HuH-7 (cell line): ENCODE measurements at regions not wholly inside any gene's neighbourhood (a gene's known extent, or its start where the extent isn't known, plus 50 kb on each side); places are given as distances from the start of the nearest gene placed in this dataset.

ENCODE experiments used
- DNase-seq: peaks from one replicate; pipeline ENCODE4 v3.0.0; 2011; ENCODE audit warnings: low spot score

DNA sequence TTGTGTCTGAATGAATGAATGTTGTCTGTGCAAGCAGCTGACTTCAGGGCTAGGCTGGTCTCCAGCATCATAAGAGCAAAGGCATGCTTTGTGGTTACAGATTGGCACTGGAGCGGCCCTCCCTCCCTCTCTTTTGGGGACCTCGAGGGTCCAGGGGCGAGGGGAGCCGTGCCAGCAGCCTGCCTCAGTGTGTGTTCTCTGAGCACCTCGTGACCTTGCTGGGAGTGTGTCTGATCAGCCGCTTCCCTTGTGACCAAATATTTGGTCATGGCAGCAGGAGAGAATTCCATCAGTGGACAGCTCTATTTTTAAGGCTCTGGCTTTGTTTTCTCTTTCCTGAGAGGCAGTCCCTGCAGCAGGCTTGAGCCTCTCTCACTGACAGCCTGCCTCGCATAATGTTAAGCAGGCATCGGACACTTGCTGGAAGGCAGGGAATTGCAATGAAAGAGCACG is 329.7 kb downstream of the UQCRFS1 start:
- DNase-seq = no peak

DNA sequence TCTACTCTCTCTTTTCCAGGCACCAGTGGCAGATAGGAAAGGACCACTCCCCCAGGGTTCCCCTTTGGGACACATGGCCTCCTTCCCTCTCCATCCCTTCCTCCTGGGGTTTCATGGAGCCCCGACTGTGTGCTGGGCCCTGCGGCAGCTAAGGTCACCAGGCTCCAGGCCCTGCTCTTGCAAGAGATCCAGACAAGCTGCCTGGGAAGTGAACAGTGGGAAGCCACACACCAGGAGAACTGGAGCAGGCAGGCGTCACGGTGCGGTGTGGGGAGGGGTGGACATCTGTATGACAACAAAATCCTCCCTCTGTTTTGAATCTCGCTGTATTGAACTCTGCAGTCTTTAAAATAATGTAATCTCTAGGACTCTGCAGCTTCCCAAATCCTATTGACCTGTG is 330.1 kb downstream of the UQCRFS1 start:
- DNase-seq = no peak

DNA sequence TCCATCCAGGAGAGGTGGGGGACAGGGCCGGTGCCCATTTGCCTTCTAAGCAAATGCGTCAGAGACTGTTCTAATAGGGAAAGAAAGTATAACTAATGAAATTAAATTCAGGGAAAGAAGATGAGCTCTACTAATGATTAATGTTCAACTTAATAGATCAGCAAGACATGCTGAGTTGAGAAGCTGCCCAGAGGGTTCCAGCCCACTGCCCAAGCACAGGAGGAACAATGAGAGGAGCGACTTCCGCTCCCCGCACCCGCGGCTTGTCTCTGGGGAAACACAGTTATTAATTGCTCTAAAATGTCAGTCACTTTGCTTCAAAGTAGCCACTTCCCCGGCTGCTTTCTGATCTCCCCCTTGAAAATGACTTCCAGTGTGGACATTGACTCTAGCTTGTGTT is 331.3 kb downstream of the UQCRFS1 start:
- DNase-seq = no peak

DNA sequence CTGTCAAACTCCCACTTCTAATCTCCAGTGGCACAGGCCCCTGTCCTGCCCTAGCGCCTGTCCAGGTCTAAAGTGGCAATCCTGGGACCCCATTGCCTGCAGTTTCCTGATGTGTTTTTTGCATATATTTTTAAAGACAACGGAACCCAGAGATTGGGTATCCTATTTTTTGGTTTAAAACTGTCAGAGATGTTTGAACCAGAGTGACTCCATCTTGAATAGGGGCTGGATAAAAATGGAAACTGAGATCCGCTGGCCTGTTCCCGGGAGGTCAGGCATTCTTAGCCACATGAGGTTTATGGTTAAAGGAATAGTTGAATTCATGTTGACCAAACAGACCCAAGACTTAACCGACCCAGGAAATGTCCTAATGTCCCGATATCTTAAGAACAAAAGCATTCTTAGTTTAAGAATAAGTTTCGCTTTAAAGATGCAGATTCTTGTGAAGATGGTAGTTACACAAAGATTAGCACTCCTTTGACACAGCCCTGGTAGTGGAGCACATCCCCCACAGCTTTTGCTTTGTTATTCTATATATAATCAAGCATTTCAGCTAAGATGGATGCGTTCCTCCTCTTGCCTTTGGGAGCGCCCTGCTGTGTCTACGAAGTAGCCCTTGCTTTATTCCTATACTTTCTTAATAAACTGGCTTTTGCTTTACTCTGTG is 332.1 kb downstream of the UQCRFS1 start:
- no peak for DNase-seq

DNA sequence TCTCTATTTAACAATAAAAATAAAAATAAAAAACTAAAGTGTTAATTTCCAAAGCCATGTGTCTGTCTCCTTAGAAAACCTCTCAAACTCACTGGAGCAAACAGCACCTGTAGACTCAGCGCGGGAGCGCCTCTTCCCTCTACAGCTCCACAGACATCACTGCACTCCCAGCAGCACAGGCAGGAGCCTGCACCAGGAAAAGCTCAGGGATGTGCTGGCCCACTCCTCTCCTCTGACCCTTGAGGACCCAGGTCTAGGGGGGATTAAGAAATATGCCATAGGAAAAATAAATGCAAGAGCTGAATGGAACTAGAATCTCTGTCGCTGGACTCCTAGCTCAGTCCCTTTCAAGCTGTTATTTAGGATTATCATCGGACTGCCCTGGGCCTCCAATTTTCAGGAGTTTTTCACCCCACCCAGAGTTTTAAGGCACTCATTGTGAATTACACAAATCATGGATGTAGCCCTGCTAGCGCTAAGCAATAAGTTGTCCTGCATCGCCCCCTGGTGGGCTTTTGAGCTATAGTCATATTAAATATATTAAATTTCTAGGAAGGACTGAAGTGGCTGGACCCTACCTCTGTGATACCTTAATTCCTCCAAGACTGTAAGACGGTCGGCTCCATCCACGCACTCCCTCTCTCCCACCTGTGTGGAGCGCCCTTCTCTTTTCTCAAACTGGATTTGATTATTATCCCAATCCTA is 333.9 kb downstream of the UQCRFS1 start:
- DNase-seq = peak; percentile 74

DNA sequence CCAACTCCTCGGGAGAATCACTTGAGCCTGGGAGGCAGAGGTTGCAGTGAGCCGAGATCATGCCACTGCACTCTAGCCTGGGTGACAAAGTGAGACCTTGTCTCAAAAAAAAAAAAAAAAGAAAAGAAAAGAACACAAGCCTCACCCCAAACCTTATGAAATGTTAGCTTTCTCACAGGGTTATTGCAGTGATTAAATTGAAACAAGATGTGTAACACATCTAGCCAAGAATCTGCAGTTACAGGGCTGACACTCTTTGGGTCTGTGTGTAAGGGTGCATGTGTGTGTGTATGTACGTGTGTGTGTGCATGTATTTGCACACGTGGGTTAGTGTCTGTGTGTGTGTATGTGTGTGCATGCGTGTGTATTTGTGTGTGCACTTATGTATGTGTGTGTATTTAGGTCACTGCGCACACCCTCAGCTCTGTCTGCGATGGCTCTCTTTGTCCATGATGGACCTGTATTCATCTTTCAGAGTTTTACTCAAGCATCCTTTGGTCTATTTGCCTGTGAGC is 336.3 kb downstream of the UQCRFS1 start:
- no peak for DNase-seq

DNA sequence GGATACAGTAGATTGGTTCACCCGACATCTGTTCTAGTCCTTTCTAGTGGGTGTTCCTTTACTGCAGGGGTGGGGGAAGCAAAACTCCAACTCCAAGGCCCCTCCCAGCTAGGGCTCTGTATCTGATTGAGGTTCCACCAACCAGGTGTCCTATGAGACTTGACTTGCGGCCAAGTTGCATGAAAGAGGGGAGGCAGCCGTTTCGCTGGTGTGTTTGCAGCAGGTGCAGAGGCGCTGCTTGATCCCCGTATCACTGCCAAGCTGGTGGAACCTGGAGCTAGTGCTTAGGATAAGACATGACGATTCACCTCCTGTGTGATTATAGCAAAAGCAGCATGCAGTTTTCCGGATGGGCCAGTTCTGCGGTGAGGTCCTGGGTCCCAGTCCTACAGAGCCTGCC is 338.2 kb downstream of the UQCRFS1 start:
- DNase-seq = no peak

DNA sequence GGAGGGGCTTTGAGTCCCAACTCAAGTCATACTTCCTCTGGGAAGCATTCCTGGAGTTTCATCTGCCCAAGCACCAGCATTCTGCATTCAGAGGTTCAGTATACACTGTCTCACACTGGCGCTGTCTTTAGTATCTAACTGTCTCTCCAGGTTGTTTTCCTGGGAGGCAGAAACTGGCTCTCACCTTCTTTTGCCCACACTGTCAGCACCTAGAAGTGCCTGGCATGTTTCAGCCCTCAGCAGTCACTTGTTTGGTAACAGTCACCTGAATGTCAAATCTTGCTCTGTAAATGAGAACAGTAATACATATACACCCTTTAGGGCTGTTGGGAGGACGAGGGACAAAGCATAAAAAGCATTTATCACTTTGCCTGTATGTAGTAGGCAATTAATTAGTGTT is 339.6 kb downstream of the UQCRFS1 start:
- DNase-seq = no peak

DNA sequence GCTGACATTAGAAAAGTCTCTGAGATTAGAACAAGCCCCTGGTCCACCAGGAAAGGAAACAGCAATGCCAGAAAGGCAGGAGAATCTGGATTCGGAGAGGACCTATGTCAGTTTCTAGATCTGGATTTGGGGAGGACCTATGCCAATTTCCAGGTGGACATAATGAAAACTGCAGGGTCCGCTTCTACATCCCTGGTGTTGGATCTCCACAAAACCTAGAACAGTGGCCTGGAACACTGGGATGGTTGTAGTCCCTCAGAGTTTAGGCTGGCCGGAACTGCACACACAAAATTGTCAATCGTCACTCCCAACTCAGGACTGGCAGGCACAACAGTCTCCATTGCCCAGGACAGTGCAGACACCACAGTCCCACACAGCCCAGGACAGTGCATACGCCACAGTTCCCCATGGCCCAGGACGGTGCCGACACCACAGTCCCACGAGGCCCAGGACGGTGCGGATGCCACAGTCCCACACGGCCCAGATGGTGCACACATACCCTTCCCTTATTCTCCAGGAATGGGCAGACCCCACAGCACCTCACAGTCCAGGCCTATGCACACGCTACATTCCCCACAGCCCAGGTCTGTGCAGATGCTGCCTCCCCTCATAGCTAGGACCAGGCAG is 341.7 kb downstream of the UQCRFS1 start:
- no peak for DNase-seq

DNA sequence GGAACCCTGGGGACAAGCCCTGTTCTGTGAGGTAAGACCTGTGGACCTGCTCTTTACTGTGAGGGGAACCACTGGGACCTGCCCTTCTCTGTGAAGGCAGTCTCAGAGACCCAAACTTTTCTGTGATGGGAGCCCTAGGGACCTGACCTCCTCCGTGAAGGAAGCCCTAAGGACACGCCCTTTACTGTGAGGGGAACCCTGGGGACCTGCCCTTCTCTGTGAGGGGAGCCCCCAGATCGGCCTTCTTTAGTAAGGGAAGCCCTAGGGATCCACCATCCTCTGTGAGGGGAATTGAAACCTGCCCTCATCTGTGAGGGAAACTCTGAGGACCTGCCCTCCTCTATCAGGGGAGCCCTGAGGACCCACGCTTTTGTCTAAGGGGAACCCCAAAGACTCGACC is 343.5 kb downstream of the UQCRFS1 start:
- no peak for DNase-seq

DNA sequence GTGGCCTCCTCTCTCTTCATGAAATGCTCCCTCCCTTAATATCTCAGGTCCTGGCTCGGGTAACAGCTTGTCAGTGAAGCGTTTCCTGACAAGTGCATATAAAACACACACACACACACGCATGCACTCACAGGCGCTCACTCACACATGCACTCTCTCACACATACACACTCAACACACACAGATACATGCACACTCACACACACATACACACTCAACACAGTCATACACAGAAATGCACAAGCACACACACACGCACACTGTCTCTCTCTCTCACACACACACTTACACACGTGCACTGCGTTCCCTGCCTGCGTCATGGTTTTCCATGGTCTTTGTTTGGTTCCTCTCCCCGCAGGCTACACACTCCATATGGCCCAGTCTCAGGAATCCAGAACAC is 344.1 kb downstream of the UQCRFS1 start:
- DNase-seq = no peak

DNA sequence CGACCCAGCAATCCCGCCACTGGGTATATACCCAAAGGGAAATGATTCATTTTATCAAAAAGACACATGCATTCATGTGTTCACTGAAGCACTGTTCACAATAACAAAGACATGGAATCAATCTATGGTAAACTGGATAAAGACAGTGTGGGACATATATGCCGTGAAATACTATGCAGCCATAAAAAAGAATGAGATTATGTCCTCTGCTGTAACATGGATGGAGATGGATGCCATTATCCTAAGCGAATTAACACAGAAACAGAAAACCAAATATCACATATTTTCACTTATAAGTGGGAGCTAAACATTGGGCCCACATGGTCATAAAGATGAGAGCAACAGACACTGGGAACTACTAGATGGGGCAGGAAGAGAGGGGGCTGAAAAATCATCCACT is 345.0 kb downstream of the UQCRFS1 start:
- no peak for DNase-seq

DNA sequence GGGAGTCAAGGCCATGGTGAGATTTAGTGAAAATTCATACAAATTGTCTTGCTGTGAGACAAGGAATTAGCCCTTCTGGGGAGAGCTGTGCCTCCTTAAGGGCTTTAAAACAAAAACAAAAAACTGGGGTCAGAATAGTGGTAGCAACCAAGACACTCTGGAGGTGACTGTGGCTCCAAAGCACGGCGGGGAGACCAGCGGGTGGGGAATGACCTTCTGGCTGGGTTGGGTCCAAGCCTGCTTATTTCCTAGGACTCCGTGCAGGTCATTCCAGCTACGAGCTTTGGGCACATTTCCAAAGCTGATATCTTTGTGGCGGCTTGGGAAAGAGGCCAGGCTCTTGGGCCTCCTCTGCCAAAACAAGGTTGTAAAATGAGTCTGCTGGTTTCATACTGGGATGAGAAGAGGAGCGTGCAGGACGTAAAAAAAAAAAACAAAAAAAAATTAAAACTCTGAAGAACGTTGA is 348.3 kb downstream of the UQCRFS1 start:
- no peak for DNase-seq

DNA sequence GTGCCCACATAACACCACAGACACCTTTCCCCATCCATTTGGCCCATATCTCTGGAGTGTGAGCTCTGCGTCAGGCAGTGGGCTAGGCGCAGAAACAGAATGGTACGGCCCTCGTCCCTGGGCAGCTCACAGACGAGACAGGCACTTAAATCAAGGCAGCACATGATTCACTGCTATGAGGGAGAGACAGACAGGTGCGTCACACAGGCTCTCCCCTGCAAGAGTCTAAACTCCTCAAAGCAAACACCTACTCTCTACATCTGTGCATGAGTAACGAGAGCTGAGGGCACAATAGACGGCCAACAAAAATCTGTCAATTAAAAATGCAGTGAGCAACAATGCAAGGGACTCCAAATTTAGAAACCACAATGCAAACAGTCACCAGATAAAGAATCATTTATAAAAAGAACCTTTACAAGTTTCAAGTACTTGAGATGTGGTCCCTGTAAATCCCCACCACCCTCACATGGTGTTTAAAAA is 348.9 kb downstream of the UQCRFS1 start:
- DNase-seq = no peak

DNA sequence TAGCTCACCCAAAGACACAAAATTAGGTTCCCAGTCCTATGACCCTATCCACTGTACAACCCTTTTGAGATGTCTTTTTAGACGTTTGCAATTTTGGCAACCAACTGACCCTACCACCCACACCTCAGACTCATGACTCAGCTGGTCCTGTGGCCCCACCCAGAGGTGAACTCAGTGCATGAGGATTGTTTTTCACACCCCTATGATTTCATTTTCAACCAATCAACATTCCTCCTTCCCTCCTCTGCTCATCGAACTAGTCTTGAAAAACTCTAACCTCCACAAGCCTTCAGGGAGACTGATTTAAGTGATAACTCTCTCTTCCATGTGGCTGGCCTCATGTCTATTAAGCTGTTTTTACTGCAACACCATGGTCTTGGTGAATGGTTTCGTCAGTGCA is 350.7 kb downstream of the UQCRFS1 start:
- DNase-seq = no peak

DNA sequence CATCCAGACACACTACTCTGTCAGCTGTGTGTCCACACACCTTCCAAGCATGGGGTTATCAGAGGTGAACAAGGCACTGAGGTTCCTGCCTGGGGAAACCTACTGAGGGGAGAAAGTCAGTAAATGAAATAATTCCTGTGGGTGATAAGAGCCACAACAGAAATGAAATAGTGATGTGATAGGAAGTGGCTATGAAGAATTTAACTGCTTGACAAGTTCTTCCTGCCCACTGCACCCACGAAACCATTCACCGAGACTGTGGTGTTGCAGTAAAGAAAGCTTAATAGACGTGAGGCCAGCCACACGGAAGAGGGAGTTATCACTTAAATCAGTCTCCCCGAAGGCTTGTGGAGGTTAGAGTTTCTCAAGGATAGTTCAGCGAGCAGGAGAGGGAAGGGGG is 353.1 kb downstream of the UQCRFS1 start:
- no peak for DNase-seq

DNA sequence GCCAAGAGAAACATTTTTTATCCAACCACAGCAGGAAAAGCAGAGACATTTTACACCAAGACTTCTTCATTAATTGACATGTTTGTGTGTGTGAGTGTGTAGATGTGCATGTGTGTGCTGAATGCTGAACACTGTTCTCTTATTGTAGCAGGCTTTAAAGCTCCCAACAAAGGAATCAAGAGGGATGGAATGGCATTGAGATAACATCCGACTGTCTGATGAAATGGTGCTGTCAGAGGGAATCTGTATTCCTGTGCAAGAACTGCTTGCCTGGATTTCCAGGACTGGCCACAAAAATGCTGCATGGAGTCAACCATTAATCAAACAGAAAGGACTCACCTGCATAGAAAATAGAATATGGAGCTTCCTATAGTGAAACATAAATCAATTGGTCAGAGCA is 354.0 kb downstream of the UQCRFS1 start:
- DNase-seq = no peak

DNA sequence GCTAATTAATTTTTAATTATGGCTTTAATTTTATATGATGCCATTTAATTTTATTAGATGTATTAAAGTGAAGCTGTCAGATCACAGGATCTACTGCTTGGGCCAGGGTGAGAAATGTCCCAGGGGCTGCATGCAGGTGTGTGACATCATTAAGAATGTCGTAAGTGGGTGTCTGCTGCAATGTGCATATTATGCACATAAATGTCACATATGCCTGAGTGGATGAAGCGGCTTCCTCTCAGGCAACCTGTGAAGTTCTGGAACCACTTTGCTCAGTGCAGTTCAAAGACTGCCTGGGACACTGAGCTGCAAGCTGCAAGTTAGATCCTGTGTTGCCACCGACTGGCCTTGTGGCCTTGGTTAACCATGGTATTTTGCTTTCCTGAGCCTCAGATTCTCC is 355.0 kb downstream of the UQCRFS1 start:
- DNase-seq = no peak

DNA sequence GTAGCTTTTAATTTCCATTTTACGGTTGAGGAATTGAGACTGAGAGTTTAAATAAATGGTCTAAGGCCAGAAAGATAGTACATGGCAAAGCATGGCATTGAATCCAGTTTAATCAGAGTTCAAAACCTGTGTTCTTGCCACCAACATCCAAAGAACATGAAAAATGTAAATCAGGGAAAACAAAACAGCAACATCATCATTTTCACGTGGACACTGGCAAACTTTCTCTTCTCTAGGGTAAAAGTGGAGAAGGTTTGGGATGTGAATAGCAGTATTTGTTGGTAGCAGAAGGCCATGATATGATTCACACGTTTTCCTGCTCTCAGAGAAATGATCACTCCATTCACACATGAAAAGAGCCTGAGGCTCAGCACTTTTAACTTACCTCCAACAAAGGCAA is 357.7 kb downstream of the UQCRFS1 start:
- no peak for DNase-seq

DNA sequence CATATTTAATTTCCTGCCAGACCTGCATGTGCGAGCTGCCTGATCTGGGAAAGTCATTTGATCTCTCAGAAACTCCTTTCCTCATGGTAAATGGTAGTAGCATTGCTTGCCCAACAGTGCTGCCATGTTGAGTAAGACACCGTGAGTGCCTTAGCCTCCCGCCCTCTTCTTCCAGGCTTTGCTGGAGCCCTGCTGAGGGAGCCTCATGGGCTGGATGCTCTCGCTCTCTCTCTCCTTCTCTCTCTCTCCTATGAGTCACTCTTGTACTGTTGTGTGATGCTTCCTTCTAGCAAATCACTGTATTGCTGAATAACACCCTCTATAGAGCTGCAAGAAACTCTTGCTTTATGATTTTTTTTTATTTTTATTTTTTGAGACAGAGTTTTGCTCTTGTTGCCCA is 365.5 kb downstream of the UQCRFS1 start:
- DNase-seq = no peak

DNA sequence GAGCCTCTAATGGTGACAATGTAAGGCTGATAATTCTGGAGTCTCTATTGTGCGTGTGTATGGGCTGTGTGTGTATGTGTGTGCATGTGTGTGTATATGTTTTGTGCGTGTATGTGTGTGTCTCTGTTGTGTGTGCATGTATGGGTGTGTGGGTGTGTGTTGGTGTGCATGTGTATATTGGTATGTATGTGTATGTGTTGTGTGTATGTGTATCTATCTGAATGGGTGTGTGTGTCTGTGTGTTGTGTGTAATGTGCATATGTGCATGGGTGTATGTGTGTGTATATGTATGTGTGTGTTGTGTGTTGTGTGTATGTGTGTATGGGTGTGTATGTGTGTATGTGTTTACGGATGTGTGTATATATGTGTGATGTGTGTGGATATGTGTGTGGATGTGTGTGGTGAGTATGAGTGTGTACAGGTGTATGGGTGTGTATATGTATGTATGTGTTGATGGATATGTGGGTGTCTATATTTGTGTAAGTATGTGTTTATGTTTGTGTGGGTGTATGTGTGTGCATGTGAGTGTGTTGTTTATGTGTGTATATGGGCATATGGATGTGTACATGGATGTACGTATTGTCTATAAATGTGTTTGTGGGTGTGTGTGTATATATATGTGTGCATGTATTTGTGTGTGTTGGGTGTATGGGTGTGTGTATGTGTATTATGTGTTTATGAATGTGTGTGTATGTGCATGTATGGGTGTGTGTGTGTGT is 366.7 kb downstream of the UQCRFS1 start:
- no peak for DNase-seq

DNA sequence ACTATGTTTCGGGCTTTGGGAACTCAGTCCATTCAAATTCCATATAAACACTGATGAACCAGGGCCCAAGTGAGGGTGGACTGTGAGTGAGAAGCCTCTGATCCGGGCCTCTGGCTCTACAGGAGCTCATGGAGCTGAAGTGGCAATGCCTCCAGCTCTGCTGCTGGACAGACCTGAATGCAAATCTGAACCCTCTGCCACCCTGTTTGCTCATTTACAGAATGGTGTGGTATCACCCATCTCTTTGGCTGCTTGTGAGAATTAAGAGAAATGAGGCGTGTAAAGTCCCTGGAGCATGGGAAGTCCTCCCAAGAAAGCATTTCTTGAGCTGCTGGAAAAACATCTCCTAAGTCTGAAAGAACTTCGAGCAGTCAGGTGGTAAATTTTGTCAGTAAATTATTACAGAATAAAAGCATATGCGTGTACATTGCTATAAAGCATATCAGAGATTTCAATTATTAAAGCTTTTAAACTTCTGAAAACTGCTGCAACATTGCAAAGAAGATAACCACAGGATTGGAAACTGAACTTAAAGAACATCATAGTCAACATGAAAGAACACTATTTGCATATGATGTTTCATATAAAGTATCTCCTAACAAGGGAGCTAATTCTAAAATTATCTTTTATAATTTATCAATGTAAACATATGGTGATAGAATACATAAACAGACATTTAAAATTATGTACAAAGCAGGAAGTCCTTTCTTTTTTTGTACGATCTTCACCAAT is 369.0 kb downstream of the UQCRFS1 start:
- no peak for DNase-seq
